Left lobe of liver (tissue), 2 donors: ENCODE measurements at regions not wholly inside any gene's neighbourhood (a gene's known extent, or its start where the extent isn't known, plus 50 kb on each side); places are given as distances from the start of the nearest gene placed in this dataset.

ENCODE experiments used
- ATAC-seq: fragments of 200-7000 bp; cut with Tn5 transposase; one replicate; pipeline ENCODE4 v1.9.1; 2020; ENCODE audit warnings: mild to moderate bottlenecking, moderate library complexity
- DNase-seq: peaks from one replicate; pipeline ENCODE4 v3.0.0-alpha.2; 2020; ENCODE audit warnings: low spot score
- donor health status: DM: no; HTN: no; CAD: no; lungs with moderate emphysema.
- donor health status: DM: no; HTN: yes; CAD: no.

GRCh38 chr5:20114526-20114925 lies 126.5 kb upstream of the CDH18 start:
- no peak for ATAC-seq
- DNase-seq = no peak

GRCh38 chr5:20113931-20114330 lies 125.9 kb upstream of the CDH18 start:
- DNase-seq (no peak), ATAC-seq (no peak)

- no peak for DNase-seq
- ATAC-seq = no peak
Observed at GRCh38 chr5:20113031-20113715, 125.2 kb upstream of the CDH18 start.

- no peak for ATAC-seq
- no peak for DNase-seq
Observed at GRCh38 chr5:20109326-20109725, 121.3 kb upstream of the CDH18 start.

GRCh38 chr5:20105915-20106314 lies 117.9 kb upstream of the CDH18 start:
- ATAC-seq = no peak

GRCh38 chr5:20102293-20102692 lies 114.3 kb upstream of the CDH18 start:
- ATAC-seq = no peak
- no peak for DNase-seq

More at GRCh38 chr5:20105915-20106314, 117.9 kb upstream of the CDH18 start:
- DNase-seq = no peak

GRCh38 chr5:20098694-20099093 lies 110.7 kb upstream of the CDH18 start:
- no peak for DNase-seq
- ATAC-seq = no peak

- ATAC-seq (no peak), DNase-seq (no peak)
Observed at GRCh38 chr5:20088361-20088760, 100.4 kb upstream of the CDH18 start.

- no peak for ATAC-seq
Observed at GRCh38 chr5:20087299-20087698, 99.3 kb upstream of the CDH18 start.

GRCh38 chr5:20077186-20077585 lies 89.2 kb upstream of the CDH18 start:
- DNase-seq = no peak
- no peak for ATAC-seq

More at GRCh38 chr5:20087299-20087698, 99.3 kb upstream of the CDH18 start:
- no peak for DNase-seq

GRCh38 chr5:20056933-20057332 lies 68.9 kb upstream of the CDH18 start:
- no peak for ATAC-seq
- DNase-seq = no peak

GRCh38 chr5:20055301-20055700 lies 67.3 kb upstream of the CDH18 start:
- ATAC-seq (no peak), DNase-seq (no peak)

- no peak for ATAC-seq
- no peak for DNase-seq
Observed at GRCh38 chr5:20050262-20050661, 62.3 kb upstream of the CDH18 start.

GRCh38 chr5:20044460-20044859 lies 56.5 kb upstream of the CDH18 start:
- no peak for DNase-seq
- no peak for ATAC-seq

- ATAC-seq (no peak), DNase-seq (no peak)
Observed at GRCh38 chr5:20041326-20042274, 53.6 kb upstream of the CDH18 start.

- no peak for DNase-seq
- ATAC-seq = no peak
Observed at GRCh38 chr5:20040901-20041300, 52.9 kb upstream of the CDH18 start.
